ENCODE measurements at regions not wholly inside any gene's neighbourhood (a gene's known extent, or its start where the extent isn't known, plus 50 kb on each side); places are given as distances from the start of the nearest gene placed in this dataset.
"Not testable (repeated sequence)": the region's sequence is repeated elsewhere in the genome, so short reads cannot be mapped to it uniquely, and the experiment has no call there.

DNA sequence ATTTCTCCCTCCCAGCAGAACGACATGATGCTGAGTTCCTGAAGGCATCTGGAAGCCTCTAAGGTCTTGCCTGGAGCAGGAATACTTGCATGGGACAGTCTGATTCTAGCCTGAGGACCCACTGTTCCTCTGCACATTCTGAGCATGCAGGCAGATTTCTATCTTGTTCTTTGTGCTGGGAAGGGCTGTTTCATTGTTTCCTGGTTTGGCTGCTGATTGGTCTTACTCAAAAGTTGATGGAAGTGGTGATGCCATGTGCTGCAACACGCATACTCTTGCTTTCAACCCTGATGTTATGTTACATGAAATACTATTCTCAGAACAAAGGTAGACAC is 307.0 kb downstream of the GATA3 start:
- Histone ChIP-seq H3K4me3 (ENCODE audit: low read length in 2 of 2) (no peak overlapping the region), H3K27ac (replicated peaks; ENCODE audit: low read length) (no peak overlapping the region), H3K4me2 (ENCODE audit: insufficient read depth, low read length, poor library complexity, severe bottlenecking) (no peak overlapping the region), H3K9me3 (replicated peaks in 1 of 2; ENCODE audit: control insufficient read depth in 2 of 2, insufficient read depth in 1 of 2, low read depth in 1 of 2, low read length in 2 of 2) (no peaks in the 10 kb centered on the region), H3K79me1 (ENCODE audit: low read depth, low read length) (no peaks in the 10 kb centered on the region), H3K23ac (ENCODE audit: low read depth, low read length, poor library complexity) (no peak overlapping the region), H4K8ac (ENCODE audit: low read depth, low read length) (no peak overlapping the region), H3K36me3 (replicated peaks in 1 of 2; ENCODE audit: control insufficient read depth in 2 of 2, insufficient read depth in 2 of 2, low read length in 2 of 2) (no peaks in the 10 kb centered on the region), H2BK5ac (ENCODE audit: low read length) (no peak overlapping the region), H2AFZ (ENCODE audit: low read length) (no peak overlapping the region), H2BK120ac (ENCODE audit: low read depth, low read length) (no peak overlapping the region), H2BK12ac (ENCODE audit: low read length) (no peak overlapping the region), H2BK15ac (ENCODE audit: low read length) (no peak overlapping the region), H3K4ac (ENCODE audit: low read length) (no peak overlapping the region), H3K14ac (ENCODE audit: low read length) (no peak overlapping the region), H3K27me3 (ENCODE audit: control insufficient read depth in 3 of 3, insufficient read depth in 3 of 3, low read depth in 1 of 3, low read length in 3 of 3) (no peaks in the 10 kb centered on the region), H3K18ac (ENCODE audit: low read length) (no peak overlapping the region), H3K4me1 (ENCODE audit: control insufficient read depth in 2 of 2, insufficient read depth in 1 of 2, low read depth in 1 of 2, low read length in 2 of 2) (peaks cover 0 to 2% of the 10 kb centered on the region in 2 donors), H4K91ac (ENCODE audit: low read depth, low read length, poor library complexity) (no peak overlapping the region), H2AK5ac (ENCODE audit: low read depth, low read length) (no peak overlapping the region), H3K9ac (ENCODE audit: low read depth, low read length, poor library complexity) (no peak overlapping the region)
- WGBS, 2 donors (ENCODE audit: extremely low coverage in 2 of 2, insufficient read length in 2 of 2, insufficient replicate concordance in 1 of 2), result no CpG with 5 or more reads among the region's 2 CpGs
- no peak for DNase-seq (ENCODE audit: low spot score)

DNA sequence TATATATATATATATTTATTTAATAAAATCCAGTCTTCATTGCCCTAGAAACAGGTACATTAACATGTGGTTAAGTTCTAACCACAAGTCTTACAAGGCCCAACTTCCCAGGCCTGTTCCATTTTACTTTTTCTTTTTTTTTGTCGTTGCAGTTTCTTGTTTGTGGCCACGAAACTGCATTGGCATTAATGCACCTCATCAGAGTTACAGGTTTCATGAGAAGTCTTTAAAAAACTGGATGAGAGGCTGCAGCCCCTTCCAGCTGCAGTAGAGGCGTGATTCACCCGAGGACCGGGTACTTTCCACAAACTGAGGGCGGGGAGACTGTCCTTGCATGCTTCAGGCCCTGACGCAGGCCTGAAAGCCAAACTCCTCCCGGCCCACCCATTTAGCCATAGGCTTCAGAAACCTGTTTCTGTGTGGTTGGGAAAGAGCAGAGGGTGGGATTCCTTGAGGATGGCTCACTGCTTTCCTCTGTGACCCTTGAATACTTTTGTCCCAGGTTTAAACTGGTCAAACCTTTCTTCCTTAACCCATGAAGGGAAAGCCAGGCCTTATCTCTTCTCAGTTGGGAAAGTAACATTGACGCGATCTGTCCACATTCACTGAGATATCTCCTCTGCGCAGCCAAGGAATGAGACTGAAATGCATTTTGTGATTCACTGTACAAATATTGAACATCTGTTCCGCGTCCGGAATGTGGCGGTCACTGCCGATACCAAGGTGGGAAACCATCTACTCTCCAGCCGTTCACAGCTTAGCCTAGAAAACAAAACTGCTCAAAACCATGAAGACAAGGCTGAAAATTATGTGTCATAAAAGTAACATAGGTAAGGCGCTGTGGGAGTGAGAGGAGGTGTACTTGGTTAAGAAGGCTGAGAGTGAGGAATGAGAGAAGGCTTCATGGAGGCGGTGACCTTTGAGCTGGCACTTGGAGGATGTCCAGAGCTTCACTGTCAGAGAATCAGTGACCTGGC is 311.7 kb downstream of the GATA3 start:
- no CpG with 5 or more reads among the region's 19 CpGs for WGBS, 2 donors (ENCODE audit: extremely low coverage in 2 of 2, insufficient read length in 2 of 2, insufficient replicate concordance in 1 of 2)

DNA sequence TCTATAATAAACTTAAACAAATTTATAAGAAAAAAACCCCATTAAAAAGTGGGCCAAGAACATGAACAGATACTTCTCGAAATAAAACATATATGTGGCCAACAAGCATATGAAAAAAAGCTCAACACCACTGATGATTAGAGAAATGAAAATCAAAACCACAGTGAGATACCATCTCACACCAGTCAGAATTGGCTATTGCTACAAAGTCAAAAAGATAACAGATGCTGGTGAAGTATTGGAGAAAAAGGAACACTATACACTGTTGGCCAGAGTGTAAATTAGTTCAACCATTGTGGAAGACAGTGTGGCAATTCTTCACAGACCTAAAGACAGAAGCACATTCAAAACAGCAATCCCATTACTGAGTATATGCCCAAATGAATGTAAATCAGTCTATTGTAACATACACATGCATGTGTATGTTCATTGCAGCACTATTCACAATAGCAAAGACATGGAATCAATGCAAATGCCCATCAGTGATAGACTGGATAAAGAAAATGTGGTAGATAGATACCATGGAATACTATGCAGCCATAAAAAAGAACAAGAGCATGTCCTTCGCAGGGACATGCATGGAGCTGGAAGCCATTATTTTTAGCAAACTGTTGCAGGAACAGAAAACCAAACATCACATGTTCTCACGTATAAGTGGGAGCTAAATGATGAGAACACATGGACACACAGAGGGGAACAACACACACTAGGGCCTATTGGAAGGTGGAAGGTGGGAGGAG is 313.4 kb downstream of the GATA3 start:
- not testable (repeated sequence) for H2BK5ac ChIP-seq (ENCODE audit: low read length); H3K4me2 ChIP-seq (ENCODE audit: insufficient read depth, low read length, poor library complexity, severe bottlenecking); H2AK5ac ChIP-seq (ENCODE audit: low read depth, low read length); H3K4me3 ChIP-seq (ENCODE audit: low read length in 2 of 2); H3K14ac ChIP-seq (ENCODE audit: low read length); DNase-seq (ENCODE audit: low spot score); H4K8ac ChIP-seq (ENCODE audit: low read depth, low read length); H3K27ac ChIP-seq (replicated peaks; ENCODE audit: low read length); H2BK120ac ChIP-seq (ENCODE audit: low read depth, low read length); H3K18ac ChIP-seq (ENCODE audit: low read length); H3K4me1 ChIP-seq (ENCODE audit: control insufficient read depth in 2 of 2, insufficient read depth in 1 of 2, low read depth in 1 of 2, low read length in 2 of 2); H4K91ac ChIP-seq (ENCODE audit: low read depth, low read length, poor library complexity); H2BK12ac ChIP-seq (ENCODE audit: low read length); H2BK15ac ChIP-seq (ENCODE audit: low read length); H3K27me3 ChIP-seq (ENCODE audit: control insufficient read depth in 3 of 3, insufficient read depth in 3 of 3, low read depth in 1 of 3, low read length in 3 of 3); H3K23ac ChIP-seq (ENCODE audit: low read depth, low read length, poor library complexity); H3K9me3 ChIP-seq (replicated peaks in 1 of 2; ENCODE audit: control insufficient read depth in 2 of 2, insufficient read depth in 1 of 2, low read depth in 1 of 2, low read length in 2 of 2); H3K79me1 ChIP-seq (ENCODE audit: low read depth, low read length); H3K36me3 ChIP-seq (replicated peaks in 1 of 2; ENCODE audit: control insufficient read depth in 2 of 2, insufficient read depth in 2 of 2, low read length in 2 of 2); H2AFZ ChIP-seq (ENCODE audit: low read length); H3K4ac ChIP-seq (ENCODE audit: low read length); H3K9ac ChIP-seq (ENCODE audit: low read depth, low read length, poor library complexity)
- WGBS, 2 donors (ENCODE audit: extremely low coverage in 2 of 2, insufficient read length in 2 of 2, insufficient replicate concordance in 1 of 2), result no CpG with 5 or more reads among the region's 3 CpGs

More for the DNA sequence above, 311.7 kb downstream of the GATA3 start:
- no peaks in the 10 kb centered on the region for H3K79me1 ChIP-seq (ENCODE audit: low read depth, low read length)
- no peak overlapping the region for H3K14ac ChIP-seq (ENCODE audit: low read length)
- no peak overlapping the region for H3K18ac ChIP-seq (ENCODE audit: low read length)
- H3K4ac ChIP-seq (ENCODE audit: low read length), result no peak overlapping the region
- no peak overlapping the region for H3K4me2 ChIP-seq (ENCODE audit: insufficient read depth, low read length, poor library complexity, severe bottlenecking)
- no peak for DNase-seq (ENCODE audit: low spot score)
- no peak overlapping the region for H2BK12ac ChIP-seq (ENCODE audit: low read length)
- peaks cover 0 to 2% of the 10 kb centered on the region in 2 donors for H3K4me1 ChIP-seq (ENCODE audit: control insufficient read depth in 2 of 2, insufficient read depth in 1 of 2, low read depth in 1 of 2, low read length in 2 of 2)
- H4K91ac ChIP-seq (ENCODE audit: low read depth, low read length, poor library complexity), result no peak overlapping the region
- H3K36me3 ChIP-seq (replicated peaks in 1 of 2; ENCODE audit: control insufficient read depth in 2 of 2, insufficient read depth in 2 of 2, low read length in 2 of 2), result no peaks in the 10 kb centered on the region
- no peaks in the 10 kb centered on the region for H3K9me3 ChIP-seq (replicated peaks in 1 of 2; ENCODE audit: control insufficient read depth in 2 of 2, insufficient read depth in 1 of 2, low read depth in 1 of 2, low read length in 2 of 2)
- H3K9ac ChIP-seq (ENCODE audit: low read depth, low read length, poor library complexity), result no peak overlapping the region
- no peak overlapping the region for H3K27ac ChIP-seq (replicated peaks; ENCODE audit: low read length)
- H2BK120ac ChIP-seq (ENCODE audit: low read depth, low read length), result no peak overlapping the region
- H3K4me3 ChIP-seq (ENCODE audit: low read length in 2 of 2), result no peak overlapping the region
- H2BK5ac ChIP-seq (ENCODE audit: low read length), result no peak overlapping the region
- H3K27me3 ChIP-seq (ENCODE audit: control insufficient read depth in 3 of 3, insufficient read depth in 3 of 3, low read depth in 1 of 3, low read length in 3 of 3), result no peaks in the 10 kb centered on the region
- peak overlapping the region; percentile 45 for H2AFZ ChIP-seq (ENCODE audit: low read length)
- H4K8ac ChIP-seq (ENCODE audit: low read depth, low read length), result no peak overlapping the region
- no peak overlapping the region for H3K23ac ChIP-seq (ENCODE audit: low read depth, low read length, poor library complexity)
- no peak overlapping the region for H2BK15ac ChIP-seq (ENCODE audit: low read length)
- no peak overlapping the region for H2AK5ac ChIP-seq (ENCODE audit: low read depth, low read length)

DNA sequence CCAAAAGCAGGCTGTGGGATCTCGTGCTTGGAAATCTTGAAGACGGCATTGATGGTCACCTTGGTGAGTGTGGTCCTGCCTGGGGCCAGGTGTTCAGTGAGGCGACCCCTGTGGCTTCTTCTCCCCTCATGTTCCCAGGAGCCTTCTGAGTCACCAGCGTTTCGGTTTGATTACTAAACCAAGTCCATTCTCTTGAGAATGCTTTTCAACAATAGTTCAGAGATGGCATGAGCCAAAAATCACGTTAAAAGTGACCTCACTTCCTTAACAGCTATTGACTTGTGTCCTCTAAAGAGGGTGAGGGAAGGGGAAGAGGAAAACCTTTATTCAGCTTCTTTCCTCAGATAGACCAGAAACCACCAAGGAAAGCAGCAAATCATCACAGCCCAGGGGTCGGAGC is 315.2 kb downstream of the GATA3 start:
- Histone ChIP-seq H3K4me3 (ENCODE audit: low read length in 2 of 2) (no peak overlapping the region), H2BK120ac (ENCODE audit: low read depth, low read length) (no peak overlapping the region), H2BK15ac (ENCODE audit: low read length) (no peak overlapping the region), H2BK12ac (ENCODE audit: low read length) (no peak overlapping the region), H3K27me3 (ENCODE audit: control insufficient read depth in 3 of 3, insufficient read depth in 3 of 3, low read depth in 1 of 3, low read length in 3 of 3) (no peaks in the 10 kb centered on the region), H3K4ac (ENCODE audit: low read length) (no peak overlapping the region), H3K4me1 (ENCODE audit: control insufficient read depth in 2 of 2, insufficient read depth in 1 of 2, low read depth in 1 of 2, low read length in 2 of 2) (no peaks in the 10 kb centered on the region), H3K9ac (ENCODE audit: low read depth, low read length, poor library complexity) (no peak overlapping the region), H3K9me3 (replicated peaks in 1 of 2; ENCODE audit: control insufficient read depth in 2 of 2, insufficient read depth in 1 of 2, low read depth in 1 of 2, low read length in 2 of 2) (no peaks in the 10 kb centered on the region), H3K14ac (ENCODE audit: low read length) (no peak overlapping the region), H3K27ac (replicated peaks; ENCODE audit: low read length) (no peak overlapping the region), H3K23ac (ENCODE audit: low read depth, low read length, poor library complexity) (no peak overlapping the region), H3K36me3 (replicated peaks in 1 of 2; ENCODE audit: control insufficient read depth in 2 of 2, insufficient read depth in 2 of 2, low read length in 2 of 2) (no peaks in the 10 kb centered on the region), H2BK5ac (ENCODE audit: low read length) (no peak overlapping the region), H4K91ac (ENCODE audit: low read depth, low read length, poor library complexity) (no peak overlapping the region), H3K18ac (ENCODE audit: low read length) (no peak overlapping the region), H3K79me1 (ENCODE audit: low read depth, low read length) (no peaks in the 10 kb centered on the region), H3K4me2 (ENCODE audit: insufficient read depth, low read length, poor library complexity, severe bottlenecking) (no peak overlapping the region), H4K8ac (ENCODE audit: low read depth, low read length) (no peak overlapping the region), H2AK5ac (ENCODE audit: low read depth, low read length) (no peak overlapping the region), H2AFZ (ENCODE audit: low read length) (no peak overlapping the region)
- no CpG with 5 or more reads among the region's 7 CpGs for WGBS, 2 donors (ENCODE audit: extremely low coverage in 2 of 2, insufficient read length in 2 of 2, insufficient replicate concordance in 1 of 2)
- DNase-seq (ENCODE audit: low spot score), result no peak

All from neuronal stem cell (in vitro differentiated cells).